GM12878 (cell line): ENCODE measurements at regions not wholly inside any gene's neighbourhood (a gene's known extent, or its start where the extent isn't known, plus 50 kb on each side); places are given as distances from the start of the nearest gene placed in this dataset.

Experiments
- ATAC-seq: fragments of 200-7000 bp; cut with Tn5 transposase; 3 replicates; pipeline ENCODE4 v1.9.1; 2020; ENCODE audit warnings: mild to moderate bottlenecking, moderate library complexity
- BruUV-seq: library from RNA; stranded (reverse); fragments of 400-500 nt; replicated peaks from 2 replicates; lab custom pipeline; 2021; lab: Mats Ljungman, UMichigan
- CTCF ChIA-PET: fragments of 300-600 bp; sonication (Branson Sonifier 250); formaldehyde crosslinking; extraction: SDS; loops from one replicate; lab custom pipeline; 2021; ENCODE audit warnings: inconsistent platforms; lab: Yijun Ruan, JAX
- POLR2A ChIA-PET: fragments of 350-600 bp; formaldehyde crosslinking; extraction: SDS; loops from one replicate; lab custom pipeline; 2021; ENCODE audit warnings: inconsistent platforms; lab: Charles Lee
- RAD21 ChIA-PET: fragments of 300-600 bp; sonication (Branson Sonifier 250); formaldehyde crosslinking; loops from one replicate; lab custom pipeline; 2023; ENCODE audit warnings: antibody characterized with exemption; ENCODE audit not compliant: unreplicated experiment; lab: Charles Lee
- SMC1A ChIA-PET: fragments of 300-600 bp; sonication (Branson Sonifier 250); formaldehyde crosslinking; loops from one replicate; lab custom pipeline; 2023; ENCODE audit not compliant: unreplicated experiment, uncharacterized antibody; lab: Charles Lee
- DNase-seq: peaks from one replicate; pipeline ENCODE4 v3.0.0-alpha.2; 2011; ENCODE audit warnings: low read depth, low spot score
- FAIRE-seq: peaks from 3 replicates; lab custom pipeline; 2011; peaks lifted over from hg19 to GRCh38; lab: Jason Lieb, UNC
- H2AFZ ChIP-seq: 2 replicates; pipeline ENCODE4 v1.6.0; 2011; ENCODE audit warnings: low read depth, low read length, control low read depth; ENCODE audit not compliant: control insufficient read depth
- H3K27ac ChIP-seq: 2 replicates; pipeline ENCODE4 v1.5.1; 2011; ENCODE audit warnings: control low read depth; ENCODE audit not compliant: control insufficient read depth, insufficient read depth
- H3K27me3 ChIP-seq, 2 experiments: replicated peaks in 1 of 2; 2 replicates each; pipeline versions ENCODE4 v1.6.0 to v1.6.1; 2011; ENCODE audit warnings: low read length in 1 of 2; ENCODE audit not compliant: control insufficient read depth in 2 of 2, insufficient read depth in 2 of 2
- H3K36me3 ChIP-seq, 2 experiments: 2 replicates each; pipeline ENCODE4 v1.5.1; 2011; ENCODE audit warnings: low read length in 1 of 2; ENCODE audit not compliant: control insufficient read depth in 2 of 2, insufficient read depth in 2 of 2
- H3K4me1 ChIP-seq: 2 replicates; pipeline ENCODE4 v1.6.1; 2011; ENCODE audit warnings: mild to moderate bottlenecking, low read length, moderate library complexity, mixed read lengths; ENCODE audit not compliant: control insufficient read depth, insufficient read depth
- H3K4me2 ChIP-seq: 2 replicates; pipeline ENCODE4 v1.6.0; 2011; ENCODE audit warnings: control low read depth; ENCODE audit not compliant: control insufficient read depth, insufficient read depth
- H3K4me3 ChIP-seq: fragments of 200-600 bp; sonication (generic); 2 replicates; pipeline ENCODE4 v1.5.1; 2016
- H3K79me2 ChIP-seq: 2 replicates; pipeline ENCODE4 v1.6.0; 2011; ENCODE audit warnings: low read length; ENCODE audit not compliant: control insufficient read depth, insufficient read depth
- H3K9ac ChIP-seq: 2 replicates; pipeline ENCODE4 v1.8.0; 2011; ENCODE audit warnings: low read length, control low read depth, mixed read lengths; ENCODE audit not compliant: control insufficient read depth, insufficient read depth
- H3K9me3 ChIP-seq: replicated peaks from 3 replicates; pipeline ENCODE4 v1.5.1; 2011; ENCODE audit warnings: mild to moderate bottlenecking, low read length; ENCODE audit not compliant: control insufficient read depth, insufficient read depth
- H4K20me1 ChIP-seq: 2 replicates; pipeline ENCODE4 v1.6.0; 2011; ENCODE audit not compliant: control insufficient read depth, insufficient read depth
- BCL3 ChIP-seq: IDR thresholded peaks from 2 replicates; pipeline ENCODE4 v1.6.1; 2011; ENCODE audit warnings: borderline replicate concordance, low read depth, mild to moderate bottlenecking, moderate library complexity, low read length; ENCODE audit not compliant: insufficient read depth, poor library complexity, severe bottlenecking
- EED ChIP-seq: sonication (generic); IDR thresholded peaks from 2 replicates; pipeline ENCODE4 v1.6.1; 2016; ENCODE audit warnings: antibody characterized with exemption, low read depth
- NR2C2 ChIP-seq: IDR thresholded peaks from 2 replicates; pipeline ENCODE4 v1.6.1; 2011; ENCODE audit warnings: borderline replicate concordance, low read depth; ENCODE audit not compliant: control insufficient read depth, insufficient read length
- PAX5 ChIP-seq: IDR thresholded peaks from 2 replicates; pipeline ENCODE4 v1.6.1; 2011; ENCODE audit warnings: low read depth, low read length, borderline replicate concordance
- RAD51 ChIP-seq: fragments of 450-650 bp; IDR thresholded peaks from 2 replicates; pipeline ENCODE4 v1.6.1; 2016; ENCODE audit warnings: moderate library complexity, mild to moderate bottlenecking, inconsistent platforms
- SIX5 ChIP-seq: IDR thresholded peaks from 2 replicates; pipeline ENCODE4 v1.6.1; 2011; ENCODE audit warnings: mild to moderate bottlenecking, low read depth, low read length, moderate library complexity; ENCODE audit not compliant: severe bottlenecking
- SPI1 ChIP-seq: IDR thresholded peaks from 2 replicates; pipeline ENCODE4 v1.6.1; 2011; ENCODE audit warnings: low read depth, mild to moderate bottlenecking, low read length, moderate library complexity, borderline replicate concordance; ENCODE audit not compliant: insufficient read depth
- TBL1XR1 ChIP-seq: IDR thresholded peaks from 2 replicates; pipeline ENCODE4 v1.6.1; 2012; ENCODE audit warnings: low read depth, low read length, improper control_type of control experiment
- YY1 ChIP-seq: IDR thresholded peaks from 2 replicates; pipeline ENCODE4 v1.6.1; 2011; ENCODE audit warnings: low read depth, mild to moderate bottlenecking, low read length
- WGBS: methylation state at CpG from one replicate; pipeline ENCODE4 v1.1.6; 2016; ENCODE audit warnings: low lambda C conversion rate; ENCODE audit not compliant: insufficient replicate concordance, insufficient coverage; ENCODE audit errors: missing lambda C conversion rate; 5-methylcytosine and 5-hydroxymethylcytosine counted together
- in situ Hi-C: fragments of 300-500 bp; cut with MboI; formaldehyde crosslinking; loops from 9 replicates; pipeline ENCODE4 v1.14.3; 2018; ENCODE audit warnings: mixed read lengths
- intact Hi-C: fragments of 100-400 bp; cut with micrococcal nuclease; formaldehyde crosslinking; loops from one replicate; pipeline ENCODE4 v1.14.2; 2022; ENCODE audit not compliant: unreplicated experiment

- no peaks in the 10 kb centered on the region for H3K27me3 ChIP-seq
- TF ChIP-seq RAD51 (0 out of 2 replicates have a peak, but pooled peaks have one; percentile 20), NR2C2 (no peak)
- FAIRE-seq = no peak
- no peak overlapping the region for H3K4me2 ChIP-seq
- in situ Hi-C loops = no loop called here
- ATAC-seq = no peak
- no peaks in the 10 kb centered on the region for H3K36me3 ChIP-seq
- WGBS = 77% methylated on average over 4 of the region's 4 CpGs
- no peak overlapping the region for H3K4me3 ChIP-seq
- no peak overlapping the region for H3K9ac ChIP-seq
- no peak for DNase-seq
- ChIA-PET RAD21 (interaction anchor here (0.9 to 1.2 kb wide), 2 partner anchors 107 to 108 kb away, joined by 3 to 4 read pairs; no protein-coding TSS in a partner anchor), SMC1A (interaction anchor here (0.8 to 1.9 kb wide), 11 partner anchors 9 to 106 kb away, joined by 3 to 10 read pairs (median 4); no protein-coding TSS in a partner anchor), POLR2A (interaction anchor here (0.9 to 1.3 kb wide), 4 partner anchors 9 to 24 kb away, joined by 3 to 5 read pairs (median 4); no protein-coding TSS in a partner anchor), CTCF (interaction anchor here (0.6 to 1.2 kb wide), 3 partner anchors 11 to 107 kb away, joined by 4 to 6 read pairs (median 5); no protein-coding TSS in a partner anchor)
- H3K79me2 ChIP-seq = no peaks in the 10 kb centered on the region
- H2AFZ ChIP-seq = no peak overlapping the region
- H3K4me1 ChIP-seq = no peaks in the 10 kb centered on the region; the same call in 1 of the 2 replicates
- H3K9me3 ChIP-seq = no peaks in the 10 kb centered on the region
- no peaks in the 10 kb centered on the region for H4K20me1 ChIP-seq
- no peak overlapping the region for H3K27ac ChIP-seq
- intact Hi-C loops = no loop called here
- BruUV-seq = no TSS peak
Observed at GRCh38 chr9:38194870-38195269, 125.8 kb upstream of the SHB start.

- no peak overlapping the region for H3K27ac ChIP-seq
Observed at GRCh38 chr9:38192731-38193265, 123.8 kb upstream of the SHB start.

More at GRCh38 chr9:38192731-38193265, 123.8 kb upstream of the SHB start:
- H4K20me1 ChIP-seq = no peaks in the 10 kb centered on the region
- ChIA-PET SMC1A (interaction anchor here (0.5 to 1.4 kb wide), 3 partner anchors 7 to 86 kb away, joined by 3 to 5 read pairs (median 5); no protein-coding TSS in a partner anchor), RAD21 (interaction anchor here (1.0 kb wide), 1 partner anchor 34 kb away, joined by 5 read pairs; no protein-coding TSS in a partner anchor), CTCF (no interaction called here), POLR2A (interaction anchor here (1.4 kb wide), 1 partner anchor 11 kb away, joined by 3 read pairs; no protein-coding TSS in a partner anchor)
- no peak overlapping the region for H2AFZ ChIP-seq
- no peaks in the 10 kb centered on the region for H3K9me3 ChIP-seq
- WGBS = 23% methylated on average over 4 of the region's 4 CpGs
- H3K27me3 ChIP-seq = peaks cover 0 to 2% of the 10 kb centered on the region in 2 experiments; a peak in 1 of 4 replicates
- ATAC-seq = no peak; the same call in 2 of the 3 replicates
- no peaks in the 10 kb centered on the region for H3K79me2 ChIP-seq
- no peaks in the 10 kb centered on the region for H3K4me1 ChIP-seq
- in situ Hi-C loops = no loop called here
- H3K36me3 ChIP-seq = no peaks in the 10 kb centered on the region
- no peak overlapping the region for H3K4me3 ChIP-seq
- H3K9ac ChIP-seq = no peak overlapping the region
- FAIRE-seq = no peak
- no TSS peak for BruUV-seq
- H3K4me2 ChIP-seq = no peak overlapping the region
- TF ChIP-seq SIX5 (no peak), BCL3 (no peak), TBL1XR1 (no peak), EED (no peak), SPI1 (peak; percentile 42; the same call in 1 of the 2 replicates), YY1 (no peak), PAX5 (no peak)
- TF ChIP-seq, all 136 proteins: peak for 1
- no peak for DNase-seq
- intact Hi-C loops = no loop called here
